Natural killer cell (primary cell): ENCODE measurements at regions not wholly inside any gene's neighbourhood (a gene's known extent, or its start where the extent isn't known, plus 50 kb on each side); places are given as distances from the start of the nearest gene placed in this dataset.

Source experiments
- ATAC-seq, 3 donors: fragments of 150-1000 bp in 2 of 3; fragments of 200-7000 bp in 1 of 3; cut with Tn5 transposase; 1 replicate in 1 of 3; 2 replicates in 2 of 3; pipeline ENCODE4 v1.10.0; 2021; ENCODE audit warnings: mild to moderate bottlenecking in 2 of 3, moderate library complexity in 2 of 3
- DNase-seq, 2 donors: peaks; one replicate each; pipeline versions ENCODE4 v3.0.0 to v3.0.0-alpha.2; 2013 to 2021; ENCODE audit warnings: mixed read lengths in 1 of 2
- H3K27ac ChIP-seq: one replicate; pipeline ENCODE4 v1.5.1; 2013; ENCODE audit warnings: mild to moderate bottlenecking, low read length
- H3K27me3 ChIP-seq: one replicate; pipeline ENCODE4 v1.6.1; 2013; ENCODE audit warnings: low read length; ENCODE audit not compliant: control insufficient read depth, insufficient read depth
- H3K36me3 ChIP-seq: one replicate; pipeline ENCODE4 v1.6.1; 2013; ENCODE audit warnings: low read length; ENCODE audit not compliant: control insufficient read depth, insufficient read depth
- H3K4me1 ChIP-seq: one replicate; pipeline ENCODE4 v1.6.1; 2013; ENCODE audit warnings: low read length; ENCODE audit not compliant: control insufficient read depth, insufficient read depth
- H3K4me3 ChIP-seq: one replicate; pipeline ENCODE4 v1.5.1; 2013; ENCODE audit warnings: low read length
- H3K9me3 ChIP-seq: one replicate; pipeline ENCODE4 v1.6.1; 2013; ENCODE audit warnings: low read length; ENCODE audit not compliant: control insufficient read depth, insufficient read depth
- H3K27ac Mint-ChIP-seq, 2 donors: one replicate each; pipeline ENCODE4 v1.8.0; 2022; ENCODE audit warnings: mild to moderate bottlenecking in 2 of 2, mixed read lengths in 2 of 2, moderate library complexity in 1 of 2
- H3K27me3 Mint-ChIP-seq, 2 donors: one replicate each; pipeline ENCODE4 v1.8.0; 2022; ENCODE audit warnings: low read depth in 2 of 2, mixed read lengths in 2 of 2
- H3K36me3 Mint-ChIP-seq: one replicate; pipeline ENCODE4 v1.8.0; 2022; ENCODE audit warnings: mixed read lengths
- H3K4me1 Mint-ChIP-seq, 2 donors: one replicate each; pipeline ENCODE4 v1.8.0; 2022; ENCODE audit warnings: mixed read lengths in 2 of 2
- H3K4me3 Mint-ChIP-seq: one replicate; pipeline ENCODE4 v1.8.0; 2022; ENCODE audit warnings: mild to moderate bottlenecking, moderate library complexity, mixed read lengths
- H3K9me3 Mint-ChIP-seq, 2 donors: one replicate each; pipeline ENCODE4 v1.8.0; 2022; ENCODE audit warnings: mixed read lengths in 2 of 2
- CTCF ChIP-seq: fragments of 200-600 bp; IDR thresholded peaks from one replicate; pipeline ENCODE4 v1.8.0; 2022; ENCODE audit warnings: antibody characterized with exemption
- WGBS: methylation state at CpG from one replicate; pipeline ENCODE4 v1.1.7; 2013; ENCODE audit warnings: missing lambda C conversion rate; ENCODE audit not compliant: insufficient coverage; 5-methylcytosine and 5-hydroxymethylcytosine counted together
- intact Hi-C: fragments of 100-400 bp; cut with micrococcal nuclease; formaldehyde crosslinking; loops from one replicate; pipeline ENCODE4 v1.14.2; 2022

DNA sequence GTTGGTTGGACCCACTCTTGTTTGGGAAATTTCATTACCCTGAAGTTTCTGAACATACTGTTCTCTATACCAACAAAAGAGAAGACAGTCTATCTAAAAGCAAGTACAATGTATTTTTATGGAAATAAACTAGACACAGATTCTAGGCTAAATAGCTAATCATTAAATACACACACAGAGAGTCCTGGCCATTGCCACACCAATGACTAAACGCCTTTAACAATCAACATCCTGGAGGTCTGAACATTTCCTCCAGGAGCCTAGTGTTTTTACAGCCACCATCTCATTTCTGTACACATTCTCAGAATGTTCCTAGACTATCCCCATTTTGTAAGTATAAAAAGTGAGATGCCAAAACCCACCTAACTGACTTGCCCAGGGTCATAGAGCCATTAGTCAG is 141.6 kb upstream of the RREB1 start:
- H3K9me3 ChIP-seq, result no peaks in the 10 kb centered on the region
- H3K36me3 Mint-ChIP-seq, result no peaks in the 10 kb centered on the region
- H3K36me3 ChIP-seq, result no peaks in the 10 kb centered on the region
- H3K27ac ChIP-seq, result no peak overlapping the region
- H3K4me1 Mint-ChIP-seq, result no peaks in the 10 kb centered on the region
- no peak overlapping the region for H3K4me3 ChIP-seq
- H3K4me1 ChIP-seq, result no peaks in the 10 kb centered on the region
- no peak overlapping the region for H3K27ac Mint-ChIP-seq
- no peaks in the 10 kb centered on the region for H3K27me3 Mint-ChIP-seq
- ATAC-seq, result no peak
- no peak for TF ChIP-seq CTCF
- H3K4me3 Mint-ChIP-seq, result no peak overlapping the region
- 81% methylated on average over 1 of the region's 1 CpG for WGBS
- no peak for DNase-seq
- H3K9me3 Mint-ChIP-seq, result no peaks in the 10 kb centered on the region
- no peaks in the 10 kb centered on the region for H3K27me3 ChIP-seq
- intact Hi-C loops, result no loop called here

DNA sequence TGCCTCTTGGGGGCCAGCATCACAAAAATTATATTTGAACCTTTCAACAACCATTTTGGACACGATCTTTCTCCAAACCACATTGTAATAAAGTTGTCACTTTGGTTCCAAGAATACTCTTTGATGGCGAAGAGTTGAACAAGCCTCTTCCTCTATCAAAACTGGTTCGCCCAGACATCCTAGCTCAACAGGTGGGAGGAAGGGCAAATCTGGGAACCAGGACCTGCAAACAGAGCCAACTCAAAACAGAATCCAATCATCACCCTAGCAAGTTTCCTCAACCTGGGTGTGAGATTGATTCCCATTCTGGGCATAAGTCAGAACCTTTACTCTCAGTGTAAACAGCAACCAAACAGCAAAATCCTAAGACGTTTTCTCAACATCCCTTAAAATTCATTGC is 141.2 kb upstream of the RREB1 start:
- no peaks in the 10 kb centered on the region for H3K27me3 Mint-ChIP-seq
- no peak overlapping the region for H3K4me3 ChIP-seq
- no peaks in the 10 kb centered on the region for H3K4me1 ChIP-seq
- DNase-seq, result no peak
- H3K27ac Mint-ChIP-seq, result no peak overlapping the region
- H3K27ac ChIP-seq, result no peak overlapping the region
- no peaks in the 10 kb centered on the region for H3K9me3 ChIP-seq
- ATAC-seq, result no peak
- no peaks in the 10 kb centered on the region for H3K27me3 ChIP-seq
- H3K36me3 ChIP-seq, result no peaks in the 10 kb centered on the region
- no peak for TF ChIP-seq CTCF
- no peak overlapping the region for H3K4me3 Mint-ChIP-seq
- WGBS, result 77% methylated on average over 3 of the region's 4 CpGs
- intact Hi-C loops, result no loop called here
- no peaks in the 10 kb centered on the region for H3K9me3 Mint-ChIP-seq
- no peaks in the 10 kb centered on the region for H3K36me3 Mint-ChIP-seq
- H3K4me1 Mint-ChIP-seq, result no peaks in the 10 kb centered on the region

- TF ChIP-seq CTCF, result no peak
- no peaks in the 10 kb centered on the region for H3K9me3 Mint-ChIP-seq
- H3K27me3 Mint-ChIP-seq, result peaks cover 0 to 4% of the 10 kb centered on the region in 2 donors
- Histone ChIP-seq H3K9me3 (no peaks in the 10 kb centered on the region), H3K27me3 (no peaks in the 10 kb centered on the region), H3K4me3 (no peak overlapping the region), H3K27ac (no peak overlapping the region), H3K36me3 (no peaks in the 10 kb centered on the region), H3K4me1 (no peaks in the 10 kb centered on the region)
- WGBS, result 86% methylated on average over 3 of the region's 3 CpGs
- no peak overlapping the region for H3K27ac Mint-ChIP-seq
- ATAC-seq, result no peak
- no peaks in the 10 kb centered on the region for H3K4me1 Mint-ChIP-seq
- no peak for DNase-seq
- H3K4me3 Mint-ChIP-seq, result no peak overlapping the region
- intact Hi-C loops, result no loop called here
- H3K36me3 Mint-ChIP-seq, result no peaks in the 10 kb centered on the region
Observed at GRCh38 chr6:6968357-6968730, 139.4 kb upstream of the RREB1 start.

- Histone ChIP-seq H3K36me3 (no peaks in the 10 kb centered on the region), H3K27me3 (no peaks in the 10 kb centered on the region), H3K4me3 (no peak overlapping the region), H3K9me3 (no peaks in the 10 kb centered on the region), H3K4me1 (no peaks in the 10 kb centered on the region), H3K27ac (no peak overlapping the region)
- intact Hi-C loops, result no loop called here
- no peak for TF ChIP-seq CTCF
- Mint-ChIP-seq H3K27me3 (peaks cover 0 to 4% of the 10 kb centered on the region in 2 donors), H3K27ac (no peak overlapping the region), H3K4me1 (no peaks in the 10 kb centered on the region), H3K4me3 (no peak overlapping the region), H3K9me3 (no peaks in the 10 kb centered on the region), H3K36me3 (no peaks in the 10 kb centered on the region)
- ATAC-seq (no peak), DNase-seq (no peak)
- WGBS, result 90% methylated on average over 10 of the region's 10 CpGs
Observed at GRCh38 chr6:6968731-6969552, 138.8 kb upstream of the RREB1 start.
